K562 (cell line): ENCODE measurements at regions not wholly inside any gene's neighbourhood (a gene's known extent, or its start where the extent isn't known, plus 50 kb on each side); places are given as distances from the start of the nearest gene placed in this dataset.

Source experiments
- ATAC-seq: fragments of 200-7000 bp; cut with Tn5 transposase; 3 replicates; pipeline ENCODE4 v1.9.1; 2020; ENCODE audit warnings: moderate library complexity
- BruUV-seq: library from RNA; stranded (reverse); fragments of 400-500 nt; replicated peaks from 2 replicates; lab custom pipeline; 2021; lab: Mats Ljungman, UMichigan
- CTCF ChIA-PET: fragments of 300-600 bp; formaldehyde crosslinking; extraction: SDS; loops from one replicate; lab custom pipeline; 2021; ENCODE audit warnings: low intra/inter-chr PET ratio; lab: Yijun Ruan, JAX
- POLR2A ChIA-PET: fragments of 300-600, 350-650 bp; sonication (Branson Sonifier 250); formaldehyde crosslinking; extraction: SDS; loops from one replicate; lab custom pipeline; 2021; ENCODE audit warnings: antibody characterized with exemption, inconsistent platforms; lab: Yijun Ruan, JAX
- DNase-seq, 4 experiments: peaks; one replicate each; pipeline versions ENCODE4 v3.0.0 to v3.0.0-alpha.2; 2011 to 2018; ENCODE audit warnings: low spot score in 3 of 4, mixed read lengths in 3 of 4; ENCODE audit errors: extremely low read depth in 1 of 4
- FAIRE-seq: peaks from 2 replicates; lab custom pipeline; 2011; peaks lifted over from hg19 to GRCh38; lab: Jason Lieb, UNC
- H2AFZ ChIP-seq: 2 replicates; pipeline ENCODE4 v1.6.0; 2011; ENCODE audit warnings: low read depth, low read length, control low read depth, inconsistent platforms
- H3K27ac ChIP-seq: fragments of 200-600 bp; 3 replicates; pipeline ENCODE4 v1.8.0; 2011; ENCODE audit warnings: low read depth, mild to moderate bottlenecking, control low read depth, inconsistent platforms, low read length, moderate library complexity, mixed read lengths; ENCODE audit errors: extremely low read depth
- H3K27me3 ChIP-seq, 2 experiments: fragments of 300-600 bp in 1 of 2; 2 replicates in 1 of 2; 3 replicates in 1 of 2; pipeline versions ENCODE4 v1.6.0 to v1.8.0; 2011; ENCODE audit warnings: inconsistent platforms in 2 of 2, low read length in 2 of 2, mild to moderate bottlenecking in 1 of 2, mixed read lengths in 1 of 2, moderate library complexity in 1 of 2; ENCODE audit not compliant: control insufficient read depth in 2 of 2, insufficient read depth in 2 of 2
- H3K36me3 ChIP-seq: fragments of 300-600 bp; 3 replicates; pipeline ENCODE4 v1.8.0; 2011; ENCODE audit warnings: mild to moderate bottlenecking, low read length, inconsistent platforms; ENCODE audit not compliant: control insufficient read depth, insufficient read depth
- H3K4me1 ChIP-seq, 2 experiments: fragments of 200-600 bp in 1 of 2; replicated peaks in 1 of 2; 2 replicates in 1 of 2; 3 replicates in 1 of 2; pipeline versions ENCODE4 v1.5.1 to v1.8.0; 2011; ENCODE audit warnings: inconsistent platforms in 2 of 2, low read length in 2 of 2, mild to moderate bottlenecking in 1 of 2, mixed read lengths in 1 of 2, moderate library complexity in 1 of 2; ENCODE audit not compliant: control insufficient read depth in 2 of 2, insufficient read depth in 2 of 2
- H3K4me2 ChIP-seq: 2 replicates; pipeline ENCODE4 v1.6.1; 2011; ENCODE audit warnings: low read length, control low read depth, inconsistent platforms, mixed read lengths; ENCODE audit not compliant: insufficient read depth
- H3K4me3 ChIP-seq: fragments of 200-600 bp; sonication (generic), shearing (Covaris generic); 2 replicates; pipeline ENCODE4 v1.5.1; 2016; ENCODE audit warnings: control low read depth, inconsistent platforms
- H3K79me2 ChIP-seq: fragments of 200-600 bp; 3 replicates; pipeline ENCODE4 v1.8.0; 2011; ENCODE audit warnings: low read length, inconsistent platforms; ENCODE audit not compliant: control insufficient read depth, insufficient read depth
- H3K9ac ChIP-seq, 2 experiments: 2 replicates each; pipeline versions ENCODE4 v1.6.0 to v1.6.1; 2011; ENCODE audit warnings: low read depth in 2 of 2, low read length in 2 of 2, control low read depth in 1 of 2, inconsistent platforms in 1 of 2, mild to moderate bottlenecking in 1 of 2, mixed read lengths in 1 of 2; ENCODE audit not compliant: insufficient read depth in 1 of 2
- H3K9me1 ChIP-seq: one replicate; pipeline ENCODE4 v1.6.0; 2011; ENCODE audit warnings: inconsistent platforms, mild to moderate bottlenecking, low read length, moderate library complexity; ENCODE audit not compliant: control insufficient read depth, insufficient read depth
- H3K9me3 ChIP-seq: replicated peaks from 2 replicates; pipeline ENCODE4 v1.5.1; 2011; ENCODE audit warnings: low read depth, low read length, inconsistent platforms; ENCODE audit not compliant: control insufficient read depth, insufficient read depth
- H4K20me1 ChIP-seq: replicated peaks from 2 replicates; pipeline ENCODE4 v1.6.1; 2011; ENCODE audit warnings: low read length, inconsistent platforms, mixed read lengths; ENCODE audit not compliant: control insufficient read depth, insufficient read depth
- ASH1L ChIP-seq: fragments of 450-650 bp; IDR thresholded peaks from 2 replicates; pipeline ENCODE4 v1.6.1; 2018; ENCODE audit warnings: borderline replicate concordance, mild to moderate bottlenecking, low read depth; ENCODE audit not compliant: partially characterized antibody
- BRD4 ChIP-seq: fragments of 200-600 bp; sonication (generic); IDR thresholded peaks from 2 replicates; pipeline ENCODE4 v1.6.1; 2017; ENCODE audit warnings: inconsistent platforms
- CBX8 ChIP-seq: fragments of 200-600 bp; sonication (generic); IDR thresholded peaks from 2 replicates; pipeline ENCODE4 v1.6.1; 2012; ENCODE audit warnings: borderline replicate concordance, mixed run types, low read depth, mild to moderate bottlenecking, moderate library complexity, mixed read lengths, low read length, control low read depth, inconsistent platforms; ENCODE audit not compliant: poor library complexity, severe bottlenecking; ENCODE audit errors: extremely low read depth
- JUN ChIP-seq, 2 experiments: sonication (generic) in 1 of 2; formaldehyde crosslinking in 1 of 2; IDR thresholded peaks; 2 replicates each; pipeline versions ENCODE4 v1.6.1 to v1.8.0; 2012 to 2022; ENCODE audit warnings: borderline replicate concordance in 2 of 2, mild to moderate bottlenecking in 2 of 2, improper control_type of control experiment in 1 of 2, low read depth in 1 of 2, low read length in 1 of 2, missing genetic modification reagents in 1 of 2
- KLF10 ChIP-seq: fragments of 250-450 bp; sonication (Bioruptor Pico); IDR thresholded peaks from 2 replicates; pipeline ENCODE4 v1.6.1; 2021; ENCODE audit warnings: matching md5 sums
- MECOM ChIP-seq: fragments of 250-450 bp; sonication (Bioruptor Pico); IDR thresholded peaks from 2 replicates; pipeline ENCODE4 v1.8.0; 2022; ENCODE audit warnings: inconsistent platforms
- SIRT6 ChIP-seq: IDR thresholded peaks from one replicate; pipeline ENCODE4 v1.6.1; 2012; ENCODE audit warnings: low read depth, mild to moderate bottlenecking, control low read depth, inconsistent platforms, low read length, moderate library complexity
- SLC30A9 ChIP-seq: fragments of 250-450 bp; sonication (Bioruptor Pico); IDR thresholded peaks from 2 replicates; pipeline ENCODE4 v1.8.0; 2022; ENCODE audit warnings: mild to moderate bottlenecking, moderate library complexity
- YY1 ChIP-seq, 3 experiments: IDR thresholded peaks; 2 replicates each; pipeline ENCODE4 v1.6.1; 2011; ENCODE audit warnings: low read length in 2 of 3, mild to moderate bottlenecking in 2 of 3, moderate library complexity in 2 of 3, borderline replicate concordance in 1 of 3, control low read depth in 1 of 3, low read depth in 1 of 3; ENCODE audit not compliant: insufficient read depth in 3 of 3, insufficient replicate concordance in 2 of 3, control insufficient read depth in 1 of 3, insufficient read length in 1 of 3; ENCODE audit errors: extremely low read depth in 1 of 3
- ZBED1 ChIP-seq: IDR thresholded peaks from 2 replicates; pipeline ENCODE4 v1.6.1; 2014
- ZEB2 ChIP-seq: fragments of 450-650 bp; IDR thresholded peaks from 2 replicates; pipeline ENCODE4 v1.6.1; 2016
- ZNF24 ChIP-seq: fragments of 450-650 bp; IDR thresholded peaks from 2 replicates; pipeline ENCODE4 v1.6.1; 2016
- WGBS: fragments of 100-300 bp; shearing (Covaris generic); methylation state at CpG from one replicate; pipeline ENCODE4 v1.1.6; 2016; ENCODE audit warnings: low coverage, mixed read lengths; ENCODE audit not compliant: insufficient coverage; ENCODE audit errors: missing lambda C conversion rate; 5-methylcytosine and 5-hydroxymethylcytosine counted together
- in situ Hi-C: fragments of 300-500 bp; cut with MboI; formaldehyde crosslinking; loops from 4 replicates; pipeline ENCODE4 v1.15.0; 2018; ENCODE audit warnings: inconsistent platforms, mixed read lengths
- intact Hi-C: fragments of 100-400 bp; cut with micrococcal nuclease; formaldehyde crosslinking; loops from 2 replicates; pipeline ENCODE4 v1.14.2; 2022
- TF ChIP-seq, protein P1 (sequence below): fragments of 250-450 bp; sonication (Bioruptor Pico); IDR thresholded peaks from 2 replicates; pipeline ENCODE4 v1.4.0; 2020
- TF ChIP-seq, protein P2 (sequence below): fragments of 250-450 bp; sonication (Bioruptor Pico); IDR thresholded peaks from 2 replicates; pipeline ENCODE4 v1.8.0; 2022; ENCODE audit warnings: moderate library complexity, mild to moderate bottlenecking, inconsistent platforms

DNA sequence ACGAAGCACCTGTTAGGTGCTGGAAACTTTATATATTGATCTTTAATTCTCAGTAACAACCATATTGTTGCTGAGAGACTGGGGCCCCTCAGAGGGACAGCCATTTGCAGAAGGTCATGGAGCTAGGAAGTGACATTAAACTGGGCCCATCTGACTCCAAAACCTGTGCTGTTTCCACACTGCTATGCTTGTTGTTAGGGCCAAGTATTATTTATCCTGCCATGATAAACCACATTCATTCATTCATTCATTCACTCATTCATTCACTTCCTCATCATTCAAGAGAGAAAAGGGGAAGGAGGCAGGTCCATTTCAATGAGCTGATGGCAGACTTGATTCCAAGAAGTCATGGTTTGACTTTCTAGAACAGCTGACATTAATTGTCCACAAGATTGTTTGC is 237.4 kb downstream of the STIM2 start:
- Histone ChIP-seq H3K9ac (no peak overlapping the region), H3K79me2 (no peaks in the 10 kb centered on the region), H3K4me1 (no peaks in the 10 kb centered on the region; a peak in 1 of 5 replicates), H4K20me1 (no peaks in the 10 kb centered on the region), H3K36me3 (no peaks in the 10 kb centered on the region), H2AFZ (no peak overlapping the region), H3K27ac (no peak overlapping the region), H3K9me1 (no peaks in the 10 kb centered on the region), H3K4me2 (no peak overlapping the region), H3K27me3 (peaks cover 0 to 4% of the 10 kb centered on the region in 2 experiments; a peak in 2 of 5 replicates), H3K4me3 (no peak overlapping the region), H3K9me3 (no peaks in the 10 kb centered on the region)
- POLR2A ChIA-PET: no interaction called here
- ATAC-seq: no peak
- CTCF ChIA-PET: no interaction called here
- no peak for DNase-seq
- TF ChIP-seq ZNF24 (peak; percentile 63; the same call in 1 of the 2 replicates), SLC30A9 (CRISPR knock-in tag) (no peak), YY1 (IDR thresholded peaks at IDR 0.05; ENCODE audit: borderline replicate concordance in 1 of 3, control insufficient read depth in 1 of 3, extremely low read depth in 1 of 3, insufficient read depth in 3 of 3, insufficient read length in 1 of 3, insufficient replicate concordance in 2 of 3, low read depth in 1 of 3, low read length in 2 of 3) (peak in 1 of 3 experiments; percentile 35)
- in situ Hi-C loops (no loop called here), intact Hi-C loops (no loop called here)
- no peak for FAIRE-seq
- 0% methylated on average over 1 of the region's 1 CpG for WGBS
- no TSS peak for BruUV-seq

DNA sequence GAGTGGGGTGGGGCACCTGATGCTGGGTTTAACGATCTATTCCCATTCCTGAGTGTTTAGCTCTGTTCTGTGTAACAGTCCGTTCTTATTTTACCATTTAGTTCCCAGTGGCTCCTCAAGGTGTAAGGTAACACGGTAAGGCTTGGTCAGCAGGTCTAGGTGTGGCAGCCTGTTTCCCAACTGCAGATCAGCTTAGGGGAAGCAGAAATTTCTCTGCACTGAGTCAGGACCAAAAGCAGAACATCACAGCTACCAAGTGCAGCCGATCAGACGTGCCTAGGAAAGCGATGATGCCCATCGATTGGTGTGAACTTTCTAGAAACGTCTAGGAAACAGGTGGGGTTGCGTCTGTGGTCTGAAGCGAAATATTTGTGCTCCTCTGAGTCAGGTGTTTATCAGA is 240.1 kb downstream of the STIM2 start:
- POLR2A ChIA-PET: interaction anchor here (0.6 kb wide), 1 partner anchor 1527 kb away, joined by 3 read pairs; no protein-coding TSS in a partner anchor
- H3K9ac ChIP-seq: no peak overlapping the region
- no peaks in the 10 kb centered on the region for H3K9me3 ChIP-seq
- H4K20me1 ChIP-seq: no peaks in the 10 kb centered on the region
- peaks cover 0 to 4% of the 10 kb centered on the region in 2 experiments; a peak in 2 of 5 replicates for H3K27me3 ChIP-seq
- intact Hi-C loops: no loop called here
- no peak overlapping the region for H3K4me3 ChIP-seq
- FAIRE-seq (no peak), ATAC-seq (no peak), DNase-seq (no peak)
- H2AFZ ChIP-seq: no peak overlapping the region
- CTCF ChIA-PET: no interaction called here
- H3K9me1 ChIP-seq: no peaks in the 10 kb centered on the region
- H3K4me1 ChIP-seq: no peaks in the 10 kb centered on the region; a peak in 1 of 5 replicates
- in situ Hi-C loops: no loop called here
- no TSS peak for BruUV-seq
- no peak overlapping the region for H3K27ac ChIP-seq
- WGBS: 1% methylated on average over 10 of the region's 10 CpGs
- no peaks in the 10 kb centered on the region for H3K79me2 ChIP-seq
- H3K4me2 ChIP-seq: no peak overlapping the region
- no peaks in the 10 kb centered on the region for H3K36me3 ChIP-seq
- TF ChIP-seq ASH1L: no peak
- no peak for TF ChIP-seq JUN (IDR thresholded peaks at IDR 0.05; ENCODE audit: borderline replicate concordance, low read depth, low read length)
- TF ChIP-seq JUN (CRISPR knock-in tag; IDR thresholded peaks at IDR 0.05; ENCODE audit: borderline replicate concordance): no peak
- no peak for TF ChIP-seq MECOM (CRISPR knock-in tag)
- no peak for TF ChIP-seq KLF10 (CRISPR knock-in tag)
- no peak for TF ChIP-seq ZBED1
- TF ChIP-seq ZEB2: no peak
- TF ChIP-seq, protein P1, sequence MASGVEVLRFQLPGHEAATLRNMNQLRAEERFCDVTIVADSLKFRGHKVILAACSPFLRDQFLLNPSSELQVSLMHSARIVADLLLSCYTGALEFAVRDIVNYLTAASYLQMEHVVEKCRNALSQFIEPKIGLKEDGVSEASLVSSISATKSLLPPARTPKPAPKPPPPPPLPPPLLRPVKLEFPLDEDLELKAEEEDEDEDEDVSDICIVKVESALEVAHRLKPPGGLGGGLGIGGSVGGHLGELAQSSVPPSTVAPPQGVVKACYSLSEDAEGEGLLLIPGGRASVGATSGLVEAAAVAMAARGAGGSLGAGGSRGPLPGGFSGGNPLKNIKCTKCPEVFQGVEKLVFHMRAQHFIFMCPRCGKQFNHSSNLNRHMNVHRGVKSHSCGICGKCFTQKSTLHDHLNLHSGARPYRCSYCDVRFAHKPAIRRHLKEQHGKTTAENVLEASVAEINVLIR: no peak
- TF ChIP-seq CBX8: no peak
- TF ChIP-seq, protein P2, sequence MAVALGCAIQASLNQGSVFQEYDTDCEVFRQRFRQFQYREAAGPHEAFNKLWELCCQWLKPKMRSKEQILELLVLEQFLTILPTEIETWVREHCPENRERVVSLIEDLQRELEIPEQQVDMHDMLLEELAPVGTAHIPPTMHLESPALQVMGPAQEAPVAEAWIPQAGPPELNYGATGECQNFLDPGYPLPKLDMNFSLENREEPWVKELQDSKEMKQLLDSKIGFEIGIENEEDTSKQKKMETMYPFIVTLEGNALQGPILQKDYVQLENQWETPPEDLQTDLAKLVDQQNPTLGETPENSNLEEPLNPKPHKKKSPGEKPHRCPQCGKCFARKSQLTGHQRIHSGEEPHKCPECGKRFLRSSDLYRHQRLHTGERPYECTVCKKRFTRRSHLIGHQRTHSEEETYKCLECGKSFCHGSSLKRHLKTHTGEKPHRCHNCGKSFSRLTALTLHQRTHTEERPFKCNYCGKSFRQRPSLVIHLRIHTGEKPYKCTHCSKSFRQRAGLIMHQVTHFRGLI: no peak
- no peak for TF ChIP-seq SIRT6
- TF ChIP-seq BRD4: no peak
